ENCODE measurements at regions not wholly inside any gene's neighbourhood (a gene's known extent, or its start where the extent isn't known, plus 50 kb on each side); places are given as distances from the start of the nearest gene placed in this dataset.

DNA sequence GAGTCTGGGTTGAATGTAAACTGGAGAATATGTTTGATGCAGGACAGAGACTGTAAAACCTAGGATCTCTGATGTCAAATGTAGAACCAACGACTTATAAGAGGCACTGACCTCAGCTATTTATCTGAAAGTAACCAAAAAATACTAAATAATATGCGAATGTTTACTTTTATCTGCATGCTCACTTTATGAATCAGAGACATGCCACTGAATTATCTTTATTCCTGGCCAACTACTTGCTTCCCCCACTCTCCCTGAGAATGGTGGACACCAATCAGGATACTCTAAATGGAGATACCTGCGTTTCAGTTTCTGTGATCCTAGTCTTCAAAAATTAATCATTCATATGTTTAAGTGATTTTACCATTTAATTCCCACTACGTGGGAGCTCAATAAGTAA is 1038.4 kb upstream of the PABPC4L start:
- TF ChIP-seq, protein P1, sequence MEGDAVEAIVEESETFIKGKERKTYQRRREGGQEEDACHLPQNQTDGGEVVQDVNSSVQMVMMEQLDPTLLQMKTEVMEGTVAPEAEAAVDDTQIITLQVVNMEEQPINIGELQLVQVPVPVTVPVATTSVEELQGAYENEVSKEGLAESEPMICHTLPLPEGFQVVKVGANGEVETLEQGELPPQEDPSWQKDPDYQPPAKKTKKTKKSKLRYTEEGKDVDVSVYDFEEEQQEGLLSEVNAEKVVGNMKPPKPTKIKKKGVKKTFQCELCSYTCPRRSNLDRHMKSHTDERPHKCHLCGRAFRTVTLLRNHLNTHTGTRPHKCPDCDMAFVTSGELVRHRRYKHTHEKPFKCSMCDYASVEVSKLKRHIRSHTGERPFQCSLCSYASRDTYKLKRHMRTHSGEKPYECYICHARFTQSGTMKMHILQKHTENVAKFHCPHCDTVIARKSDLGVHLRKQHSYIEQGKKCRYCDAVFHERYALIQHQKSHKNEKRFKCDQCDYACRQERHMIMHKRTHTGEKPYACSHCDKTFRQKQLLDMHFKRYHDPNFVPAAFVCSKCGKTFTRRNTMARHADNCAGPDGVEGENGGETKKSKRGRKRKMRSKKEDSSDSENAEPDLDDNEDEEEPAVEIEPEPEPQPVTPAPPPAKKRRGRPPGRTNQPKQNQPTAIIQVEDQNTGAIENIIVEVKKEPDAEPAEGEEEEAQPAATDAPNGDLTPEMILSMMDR (IDR thresholded peaks at IDR 0.05): no peak
- no peak for TF ChIP-seq POLR2A (IDR thresholded peaks at IDR 0.05)
